GM19397 (cell line): ENCODE measurements at regions not wholly inside any gene's neighbourhood (a gene's known extent, or its start where the extent isn't known, plus 50 kb on each side); places are given as distances from the start of the nearest gene placed in this dataset.

Experiments used
- ATAC-seq: cut with Tn5 transposase; IDR thresholded peaks from one replicate; pipeline ENCODE4 v1.9.1; 2021; ENCODE audit warnings: mild to moderate bottlenecking, moderate library complexity; ENCODE audit not compliant: unreplicated experiment

- ATAC-seq: no peak
Observed at GRCh38 chr13:61040181-61040580, 375.5 kb downstream of the PCDH20 start.

- no peak for ATAC-seq
Observed at GRCh38 chr13:61039302-61039701, 376.3 kb downstream of the PCDH20 start.

- no peak for ATAC-seq
Observed at GRCh38 chr13:61036715-61037114, 378.9 kb downstream of the PCDH20 start.

- ATAC-seq: no peak
Observed at GRCh38 chr13:61030445-61030844, 385.2 kb downstream of the PCDH20 start.

GRCh38 chr13:61029064-61029463 is 386.6 kb downstream of the PCDH20 start:
- no peak for ATAC-seq

GRCh38 chr13:61024046-61024445 is 391.6 kb downstream of the PCDH20 start:
- ATAC-seq: no peak

GRCh38 chr13:61021838-61022237 is 393.8 kb downstream of the PCDH20 start:
- no peak for ATAC-seq

GRCh38 chr13:61013796-61014195 is 401.9 kb downstream of the PCDH20 start:
- no peak for ATAC-seq

- ATAC-seq: no peak
Observed at GRCh38 chr13:61010358-61010757, 405.3 kb downstream of the PCDH20 start.

- ATAC-seq: no peak
Observed at GRCh38 chr13:61002686-61003085, 413.0 kb downstream of the PCDH20 start.

- ATAC-seq: no peak
Observed at GRCh38 chr13:60990032-60990733, 425.5 kb downstream of the PCDH20 start.

GRCh38 chr13:60986301-60986700 is 429.3 kb downstream of the PCDH20 start:
- ATAC-seq: no peak

GRCh38 chr13:60981407-60981806 is 434.2 kb downstream of the PCDH20 start:
- no peak for ATAC-seq

GRCh38 chr13:60976367-60976766 is 439.3 kb downstream of the PCDH20 start:
- no peak for ATAC-seq

- ATAC-seq: no peak
Observed at GRCh38 chr13:60974296-60974695, 441.4 kb downstream of the PCDH20 start.

GRCh38 chr13:60973529-60973928 is 442.1 kb downstream of the PCDH20 start:
- no peak for ATAC-seq

GRCh38 chr13:60970736-60971135 is 444.9 kb downstream of the PCDH20 start:
- ATAC-seq: no peak

GRCh38 chr13:60969656-60970055 is 446.0 kb downstream of the PCDH20 start:
- ATAC-seq: no peak

- no peak for ATAC-seq
Observed at GRCh38 chr13:60959427-60959826, 456.2 kb downstream of the PCDH20 start.

GRCh38 chr13:60957816-60958215 is 457.8 kb downstream of the PCDH20 start:
- no peak for ATAC-seq

- ATAC-seq: no peak
Observed at GRCh38 chr13:60945396-60945795, 470.3 kb downstream of the PCDH20 start.

GRCh38 chr13:60944863-60945262 is 470.8 kb downstream of the PCDH20 start:
- ATAC-seq: no peak

- ATAC-seq: no peak
Observed at GRCh38 chr13:60944016-60944415, 471.6 kb downstream of the PCDH20 start.
